H1 (cell line): ENCODE measurements at regions not wholly inside any gene's neighbourhood (a gene's known extent, or its start where the extent isn't known, plus 50 kb on each side); places are given as distances from the start of the nearest gene placed in this dataset.

Experiments
- CEBPB ChIP-seq: IDR thresholded peaks from 2 replicates; pipeline ENCODE4 v1.6.1; 2012; ENCODE audit warnings: low read depth, low read length
- CHD7 ChIP-seq: fragments of 300-600 bp; sonication (generic); IDR thresholded peaks from 2 replicates; pipeline ENCODE4 v1.7.1; 2012; ENCODE audit warnings: low read length, moderate library complexity, mild to moderate bottlenecking, inconsistent platforms; ENCODE audit not compliant: insufficient replicate concordance
- CREB1 ChIP-seq: IDR thresholded peaks from 2 replicates; pipeline ENCODE4 v1.6.1; 2012; ENCODE audit warnings: inconsistent platforms
- EP300 ChIP-seq, 2 experiments: IDR thresholded peaks; 1 replicate in 1 of 2; 2 replicates in 1 of 2; pipeline ENCODE4 v1.6.1; 2011 to 2012; ENCODE audit warnings: low read depth in 2 of 2, low read length in 2 of 2, mild to moderate bottlenecking in 2 of 2, borderline replicate concordance in 1 of 2, inconsistent platforms in 1 of 2, moderate library complexity in 1 of 2
- GTF2F1 ChIP-seq: IDR thresholded peaks from 2 replicates; pipeline ENCODE4 v1.6.1; 2012; ENCODE audit warnings: low read depth, low read length, improper control_type of control experiment, borderline replicate concordance
- JUND ChIP-seq: IDR thresholded peaks from 2 replicates; pipeline ENCODE4 v1.6.1; 2011; ENCODE audit warnings: mild to moderate bottlenecking, improper control_type of control experiment, low read length
- PHF8 ChIP-seq: fragments of 200-600 bp; sonication (generic); conservative IDR thresholded peaks from 2 replicates; pipeline ENCODE4 v1.7.1; 2012; ENCODE audit warnings: low read depth, mild to moderate bottlenecking, inconsistent platforms, low read length, moderate library complexity
- POLR2A ChIP-seq, 2 experiments: IDR thresholded peaks; 1 replicate in 1 of 2; 2 replicates in 1 of 2; pipeline ENCODE4 v1.6.1; 2011; ENCODE audit warnings: low read depth in 2 of 2, low read length in 2 of 2, mild to moderate bottlenecking in 2 of 2; ENCODE audit errors: control extremely low read depth in 1 of 2
- POU5F1 ChIP-seq: IDR thresholded peaks from 2 replicates; pipeline ENCODE4 v1.6.1; 2011; ENCODE audit warnings: low read depth, mild to moderate bottlenecking, low read length, moderate library complexity
- RBBP5 ChIP-seq: IDR thresholded peaks from 2 replicates; pipeline ENCODE4 v1.7.1; 2012; ENCODE audit warnings: low read depth, mild to moderate bottlenecking, inconsistent platforms, low read length, moderate library complexity, borderline replicate concordance
- RFX5 ChIP-seq: IDR thresholded peaks from 2 replicates; pipeline ENCODE4 v1.6.1; 2011; ENCODE audit warnings: low read depth, low read length, improper control_type of control experiment, borderline replicate concordance
- RXRA ChIP-seq: IDR thresholded peaks from 2 replicates; pipeline ENCODE4 v1.6.1; 2011; ENCODE audit warnings: low read depth, mild to moderate bottlenecking, low read length, moderate library complexity; ENCODE audit not compliant: insufficient read depth
- SIRT6 ChIP-seq: IDR thresholded peaks from one replicate; pipeline ENCODE4 v1.7.1; 2012; ENCODE audit warnings: low read length, inconsistent platforms

GRCh38 chr2:220336771-220337170 lies 709.3 kb downstream of the SLC4A3 start (continued):
- TF ChIP-seq CHD7 (no peak), RXRA (no peak), POU5F1 (no peak), JUND (no peak), CREB1 (no peak), RFX5 (no peak), POLR2A (IDR thresholded peaks at IDR 0.05; ENCODE audit: control extremely low read depth in 1 of 2, low read depth in 2 of 2, low read length in 2 of 2) (no peak), GTF2F1 (no peak), EP300 (IDR thresholded peaks at IDR 0.05; ENCODE audit: borderline replicate concordance in 1 of 2, low read depth in 2 of 2, low read length in 2 of 2) (no peak), PHF8 (no peak), SIRT6 (no peak), RBBP5 (no peak), CEBPB (no peak)
